Fibroblast of lung (primary cell): ENCODE measurements at regions not wholly inside any gene's neighbourhood (a gene's known extent, or its start where the extent isn't known, plus 50 kb on each side); places are given as distances from the start of the nearest gene placed in this dataset.
A peak's percentile ranks its signal among the peaks of the same experiment; 100 is the strongest.

Experiments used
- DNase-seq, 2 donors: peaks; one replicate each; pipeline versions ENCODE4 v3.0.0 to v3.0.0-alpha.2; 2010; ENCODE audit warnings: low read depth in 2 of 2
- H2AFZ ChIP-seq: 2 replicates; pipeline ENCODE4 v1.5.1; 2012; ENCODE audit warnings: low read length, control low read depth, inconsistent platforms
- H3K27ac ChIP-seq: 2 replicates; pipeline ENCODE4 v1.5.1; 2011; ENCODE audit warnings: low read length, control low read depth; ENCODE audit not compliant: insufficient read depth
- H3K27me3 ChIP-seq: 2 replicates; pipeline ENCODE4 v1.5.1; 2011; ENCODE audit warnings: mild to moderate bottlenecking, low read length; ENCODE audit not compliant: control insufficient read depth, insufficient read depth
- H3K36me3 ChIP-seq: 2 replicates; pipeline ENCODE4 v1.5.1; 2011; ENCODE audit warnings: low read length; ENCODE audit not compliant: control insufficient read depth, insufficient read depth
- H3K4me1 ChIP-seq: 2 replicates; pipeline ENCODE4 v1.5.1; 2011; ENCODE audit warnings: low read length; ENCODE audit not compliant: control insufficient read depth, insufficient read depth; ENCODE audit errors: extremely low read depth
- H3K4me2 ChIP-seq: 2 replicates; pipeline ENCODE4 v1.5.1; 2011; ENCODE audit warnings: low read length, control low read depth; ENCODE audit not compliant: insufficient read depth; ENCODE audit errors: extremely low read depth
- H3K4me3 ChIP-seq, 4 experiments: fragments of 200-600 bp in 1 of 4; sonication (generic) in 1 of 4; replicated peaks in 1 of 4; 2 replicates each; pipeline ENCODE4 v1.5.1; 2011 to 2016; ENCODE audit warnings: low read length in 4 of 4, low read depth in 3 of 4, mild to moderate bottlenecking in 3 of 4, control low read depth in 2 of 4, inconsistent platforms in 1 of 4, mixed read lengths in 1 of 4; ENCODE audit not compliant: insufficient read depth in 1 of 4; ENCODE audit errors: control extremely low read depth in 1 of 4
- H3K79me2 ChIP-seq: 2 replicates; pipeline ENCODE4 v1.5.1; 2012; ENCODE audit warnings: mild to moderate bottlenecking, low read length, inconsistent platforms; ENCODE audit not compliant: control insufficient read depth, insufficient read depth
- H3K9ac ChIP-seq: 2 replicates; pipeline ENCODE4 v1.5.1; 2011; ENCODE audit warnings: mild to moderate bottlenecking, low read length, control low read depth; ENCODE audit not compliant: insufficient read depth
- H3K9me3 ChIP-seq: 2 replicates; pipeline ENCODE4 v1.5.1; 2012; ENCODE audit warnings: low read depth, low read length; ENCODE audit not compliant: control insufficient read depth, insufficient read depth
- H4K20me1 ChIP-seq: 2 replicates; pipeline ENCODE4 v1.5.1; 2011; ENCODE audit warnings: low read length; ENCODE audit not compliant: control insufficient read depth, insufficient read depth; ENCODE audit errors: extremely low read depth
- CTCF ChIP-seq, 2 donors: IDR thresholded peaks in 1 of 2; conservative IDR thresholded peaks in 1 of 2; 1 replicate in 1 of 2; 2 replicates in 1 of 2; pipeline ENCODE4 v1.5.1; 2011 to 2012; ENCODE audit warnings: low read length in 2 of 2, control low read depth in 1 of 2, inconsistent platforms in 1 of 2, low read depth in 1 of 2, mild to moderate bottlenecking in 1 of 2
- EZH2 ChIP-seq: IDR thresholded peaks from 2 replicates; pipeline ENCODE4 v1.5.1; 2012; ENCODE audit warnings: low read length, control low read depth, mild to moderate bottlenecking; ENCODE audit errors: missing control alignments

- Histone ChIP-seq H3K27me3 (no peaks in the 10 kb centered on the region), H3K9ac (no peak overlapping the region), H4K20me1 (no peaks in the 10 kb centered on the region), H2AFZ (no peak overlapping the region), H3K27ac (no peak overlapping the region), H3K4me3 (no peak overlapping the region), H3K9me3 (no peaks in the 10 kb centered on the region), H3K36me3 (no peaks in the 10 kb centered on the region), H3K4me1 (no peaks in the 10 kb centered on the region), H3K79me2 (no peaks in the 10 kb centered on the region), H3K4me2 (no peak overlapping the region)
- no peak for DNase-seq
- TF ChIP-seq CTCF (conservative IDR thresholded peaks at IDR 0.05 in 1 of 2, IDR thresholded peaks at IDR 0.05 in 1 of 2; ENCODE audit: low read depth in 1 of 2, low read length in 2 of 2) (no peak), EZH2 (no peak)
Measured at GRCh38 chr5:109958082-109958481, 268.4 kb downstream of the MAN2A1 start.

- TF ChIP-seq EZH2 (no peak), CTCF (conservative IDR thresholded peaks at IDR 0.05 in 1 of 2, IDR thresholded peaks at IDR 0.05 in 1 of 2; ENCODE audit: low read depth in 1 of 2, low read length in 2 of 2) (peak; percentile 20 to 28)
- no peak overlapping the region for H3K4me2 ChIP-seq
- no peaks in the 10 kb centered on the region for H3K4me1 ChIP-seq
- H3K27ac ChIP-seq: no peak overlapping the region
- H3K9ac ChIP-seq: no peak overlapping the region
- H3K27me3 ChIP-seq: no peaks in the 10 kb centered on the region
- no peaks in the 10 kb centered on the region for H4K20me1 ChIP-seq
- no peaks in the 10 kb centered on the region for H3K9me3 ChIP-seq
- DNase-seq: no peak
- no peak overlapping the region for H3K4me3 ChIP-seq
- H2AFZ ChIP-seq: no peak overlapping the region
- H3K36me3 ChIP-seq: no peaks in the 10 kb centered on the region
- no peaks in the 10 kb centered on the region for H3K79me2 ChIP-seq
Measured at GRCh38 chr5:109959652-109960051, 269.9 kb downstream of the MAN2A1 start.

GRCh38 chr5:109961751-109962150 lies 272.0 kb downstream of the MAN2A1 start:
- Histone ChIP-seq H3K4me3 (no peak overlapping the region), H3K36me3 (no peaks in the 10 kb centered on the region), H2AFZ (no peak overlapping the region), H3K4me1 (no peaks in the 10 kb centered on the region), H3K9me3 (no peaks in the 10 kb centered on the region), H4K20me1 (no peaks in the 10 kb centered on the region), H3K27ac (no peak overlapping the region), H3K27me3 (no peaks in the 10 kb centered on the region), H3K4me2 (no peak overlapping the region), H3K79me2 (no peaks in the 10 kb centered on the region), H3K9ac (no peak overlapping the region)
- TF ChIP-seq EZH2: no peak
- TF ChIP-seq CTCF (conservative IDR thresholded peaks at IDR 0.05 in 1 of 2, IDR thresholded peaks at IDR 0.05 in 1 of 2; ENCODE audit: low read depth in 1 of 2, low read length in 2 of 2): no peak
- no peak for DNase-seq
